GM12878 (cell line): ENCODE measurements at regions not wholly inside any gene's neighbourhood (a gene's known extent, or its start where the extent isn't known, plus 50 kb on each side); places are given as distances from the start of the nearest gene placed in this dataset.

ENCODE experiments used
- ATAC-seq: fragments of 200-7000 bp; cut with Tn5 transposase; 3 replicates; pipeline ENCODE4 v1.9.1; 2020; ENCODE audit warnings: mild to moderate bottlenecking, moderate library complexity
- BruUV-seq: library from RNA; stranded (reverse); fragments of 400-500 nt; replicated peaks from 2 replicates; lab custom pipeline; 2021; lab: Mats Ljungman, UMichigan
- CTCF ChIA-PET: fragments of 300-600 bp; sonication (Branson Sonifier 250); formaldehyde crosslinking; extraction: SDS; loops from one replicate; lab custom pipeline; 2021; ENCODE audit warnings: inconsistent platforms; lab: Yijun Ruan, JAX
- POLR2A ChIA-PET: fragments of 350-600 bp; formaldehyde crosslinking; extraction: SDS; loops from one replicate; lab custom pipeline; 2021; ENCODE audit warnings: inconsistent platforms; lab: Charles Lee
- RAD21 ChIA-PET: fragments of 300-600 bp; sonication (Branson Sonifier 250); formaldehyde crosslinking; loops from one replicate; lab custom pipeline; 2023; ENCODE audit warnings: antibody characterized with exemption; ENCODE audit not compliant: unreplicated experiment; lab: Charles Lee
- SMC1A ChIA-PET: fragments of 300-600 bp; sonication (Branson Sonifier 250); formaldehyde crosslinking; loops from one replicate; lab custom pipeline; 2023; ENCODE audit not compliant: unreplicated experiment, uncharacterized antibody; lab: Charles Lee
- DNase-seq: peaks from one replicate; pipeline ENCODE4 v3.0.0-alpha.2; 2011; ENCODE audit warnings: low read depth, low spot score
- FAIRE-seq: peaks from 3 replicates; lab custom pipeline; 2011; peaks lifted over from hg19 to GRCh38; lab: Jason Lieb, UNC
- H2AFZ ChIP-seq: 2 replicates; pipeline ENCODE4 v1.6.0; 2011; ENCODE audit warnings: low read depth, low read length, control low read depth; ENCODE audit not compliant: control insufficient read depth
- H3K27ac ChIP-seq: 2 replicates; pipeline ENCODE4 v1.5.1; 2011; ENCODE audit warnings: control low read depth; ENCODE audit not compliant: control insufficient read depth, insufficient read depth
- H3K27me3 ChIP-seq, 2 experiments: replicated peaks in 1 of 2; 2 replicates each; pipeline versions ENCODE4 v1.6.0 to v1.6.1; 2011; ENCODE audit warnings: low read length in 1 of 2; ENCODE audit not compliant: control insufficient read depth in 2 of 2, insufficient read depth in 2 of 2
- H3K36me3 ChIP-seq, 2 experiments: 2 replicates each; pipeline ENCODE4 v1.5.1; 2011; ENCODE audit warnings: low read length in 1 of 2; ENCODE audit not compliant: control insufficient read depth in 2 of 2, insufficient read depth in 2 of 2
- H3K4me1 ChIP-seq: 2 replicates; pipeline ENCODE4 v1.6.1; 2011; ENCODE audit warnings: mild to moderate bottlenecking, low read length, moderate library complexity, mixed read lengths; ENCODE audit not compliant: control insufficient read depth, insufficient read depth
- H3K4me2 ChIP-seq: 2 replicates; pipeline ENCODE4 v1.6.0; 2011; ENCODE audit warnings: control low read depth; ENCODE audit not compliant: control insufficient read depth, insufficient read depth
- H3K4me3 ChIP-seq: fragments of 200-600 bp; sonication (generic); 2 replicates; pipeline ENCODE4 v1.5.1; 2016
- H3K79me2 ChIP-seq: 2 replicates; pipeline ENCODE4 v1.6.0; 2011; ENCODE audit warnings: low read length; ENCODE audit not compliant: control insufficient read depth, insufficient read depth
- H3K9ac ChIP-seq: 2 replicates; pipeline ENCODE4 v1.8.0; 2011; ENCODE audit warnings: low read length, control low read depth, mixed read lengths; ENCODE audit not compliant: control insufficient read depth, insufficient read depth
- H3K9me3 ChIP-seq: replicated peaks from 3 replicates; pipeline ENCODE4 v1.5.1; 2011; ENCODE audit warnings: mild to moderate bottlenecking, low read length; ENCODE audit not compliant: control insufficient read depth, insufficient read depth
- H4K20me1 ChIP-seq: 2 replicates; pipeline ENCODE4 v1.6.0; 2011; ENCODE audit not compliant: control insufficient read depth, insufficient read depth
- ATF7 ChIP-seq: fragments of 450-650 bp; IDR thresholded peaks from 2 replicates; pipeline ENCODE4 v1.6.1; 2016; ENCODE audit warnings: low read depth, mild to moderate bottlenecking
- EED ChIP-seq: sonication (generic); IDR thresholded peaks from 2 replicates; pipeline ENCODE4 v1.6.1; 2016; ENCODE audit warnings: antibody characterized with exemption, low read depth
- EZH2 ChIP-seq: IDR thresholded peaks from 2 replicates; pipeline ENCODE4 v1.6.1; 2012; ENCODE audit warnings: low read depth, mild to moderate bottlenecking, control low read depth, inconsistent platforms, low read length, borderline replicate concordance; ENCODE audit not compliant: control insufficient read depth
- IRF5 ChIP-seq: fragments of 450-650 bp; IDR thresholded peaks from 2 replicates; pipeline ENCODE4 v1.6.1; 2017; ENCODE audit warnings: borderline replicate concordance
- MTA3 ChIP-seq: IDR thresholded peaks from 2 replicates; pipeline ENCODE4 v1.6.1; 2012; ENCODE audit warnings: low read length, inconsistent platforms, borderline replicate concordance
- NFYA ChIP-seq: IDR thresholded peaks from 2 replicates; pipeline ENCODE4 v1.6.1; 2011; ENCODE audit warnings: low read depth, mild to moderate bottlenecking, low read length, improper control_type of control experiment, borderline replicate concordance
- NFYB ChIP-seq: IDR thresholded peaks from 2 replicates; pipeline ENCODE4 v1.6.1; 2011; ENCODE audit warnings: low read depth, mild to moderate bottlenecking, low read length, improper control_type of control experiment, moderate library complexity; ENCODE audit not compliant: insufficient read depth
- TCF3 ChIP-seq: IDR thresholded peaks from 2 replicates; pipeline ENCODE4 v1.6.1; 2012; ENCODE audit warnings: low read depth, mild to moderate bottlenecking, low read length, borderline replicate concordance; ENCODE audit not compliant: insufficient read depth
- YY1 ChIP-seq: IDR thresholded peaks from 2 replicates; pipeline ENCODE4 v1.6.1; 2011; ENCODE audit warnings: low read depth, mild to moderate bottlenecking, low read length
- ZBTB11 ChIP-seq: fragments of 450-650 bp; formaldehyde crosslinking; IDR thresholded peaks from 2 replicates; pipeline ENCODE4 v1.5.0; 2022; ENCODE audit warnings: mild to moderate bottlenecking, missing genetic modification characterization
- ZNF24 ChIP-seq: fragments of 450-650 bp; IDR thresholded peaks from 2 replicates; pipeline ENCODE4 v1.6.1; 2017; ENCODE audit warnings: antibody characterized with exemption, mild to moderate bottlenecking
- ZNF384 ChIP-seq: IDR thresholded peaks from 2 replicates; pipeline ENCODE4 v1.6.1; 2012; ENCODE audit warnings: low read depth, mild to moderate bottlenecking, low read length, improper control_type of control experiment, borderline replicate concordance
- ZZZ3 ChIP-seq: IDR thresholded peaks from 2 replicates; pipeline ENCODE4 v1.6.1; 2011; ENCODE audit warnings: low read depth; ENCODE audit not compliant: control insufficient read depth, insufficient read length
- WGBS: methylation state at CpG from one replicate; pipeline ENCODE4 v1.1.6; 2016; ENCODE audit warnings: low lambda C conversion rate; ENCODE audit not compliant: insufficient replicate concordance, insufficient coverage; ENCODE audit errors: missing lambda C conversion rate; 5-methylcytosine and 5-hydroxymethylcytosine counted together
- in situ Hi-C: fragments of 300-500 bp; cut with MboI; formaldehyde crosslinking; loops from 9 replicates; pipeline ENCODE4 v1.14.3; 2018; ENCODE audit warnings: mixed read lengths
- intact Hi-C: fragments of 100-400 bp; cut with micrococcal nuclease; formaldehyde crosslinking; loops from one replicate; pipeline ENCODE4 v1.14.2; 2022; ENCODE audit not compliant: unreplicated experiment
- TF ChIP-seq, protein P1 (sequence below): fragments of 450-650 bp; IDR thresholded peaks from 2 replicates; pipeline ENCODE4 v1.6.1; 2017; ENCODE audit warnings: mild to moderate bottlenecking, moderate library complexity
- TF ChIP-seq, protein P2 (sequence below): IDR thresholded peaks from 2 replicates; pipeline ENCODE4 v1.6.1; 2011; ENCODE audit warnings: borderline replicate concordance, low read depth, mild to moderate bottlenecking, moderate library complexity, mixed read lengths, low read length; ENCODE audit not compliant: insufficient read depth; ENCODE audit errors: extremely low read length

GRCh38 chr13:111401755-111402154 is 81.3 kb downstream of the TEX29 start:
- DNase-seq: no peak
- 28% methylated on average over 11 of the region's 14 CpGs for WGBS
- H3K79me2 ChIP-seq: no peaks in the 10 kb centered on the region
- H3K9ac ChIP-seq: no peak overlapping the region
- ChIA-PET RAD21 (interaction anchor here (1.0 kb wide), 1 partner anchor 334 kb away, joined by 4 read pairs; no protein-coding TSS in a partner anchor), SMC1A (no interaction called here), CTCF (no interaction called here), POLR2A (no interaction called here)
- intact Hi-C loops (loop anchor here (5.0 kb wide), 1 partner anchor 334 kb away; no protein-coding TSS in a partner anchor), in situ Hi-C loops (no loop called here)
- H3K9me3 ChIP-seq: no peaks in the 10 kb centered on the region
- ATAC-seq: no peak
- no peaks in the 10 kb centered on the region for H3K36me3 ChIP-seq
- H3K4me2 ChIP-seq: no peak overlapping the region
- H3K27ac ChIP-seq: no peak overlapping the region
- no peaks in the 10 kb centered on the region for H3K4me1 ChIP-seq
- no peak overlapping the region for H3K4me3 ChIP-seq
- BruUV-seq: no TSS peak
- FAIRE-seq: no peak
- H4K20me1 ChIP-seq: 0 out of 2 replicates have a peak, but pooled peaks cover 2% of the 10 kb centered on the region
- H2AFZ ChIP-seq: no peak overlapping the region
- no peaks in the 10 kb centered on the region; a peak in 1 of 4 replicates for H3K27me3 ChIP-seq
- TF ChIP-seq IRF5 (no peak), MTA3 (no peak), EED (no peak), YY1 (no peak), ZNF384 (no peak), TCF3 (no peak), ZBTB11 (CRISPR knock-in tag) (no peak), ATF7 (no peak), EZH2 (no peak), ZZZ3 (no peak), ZNF24 (no peak), NFYA (no peak), NFYB (no peak)
- TF ChIP-seq, protein P1, sequence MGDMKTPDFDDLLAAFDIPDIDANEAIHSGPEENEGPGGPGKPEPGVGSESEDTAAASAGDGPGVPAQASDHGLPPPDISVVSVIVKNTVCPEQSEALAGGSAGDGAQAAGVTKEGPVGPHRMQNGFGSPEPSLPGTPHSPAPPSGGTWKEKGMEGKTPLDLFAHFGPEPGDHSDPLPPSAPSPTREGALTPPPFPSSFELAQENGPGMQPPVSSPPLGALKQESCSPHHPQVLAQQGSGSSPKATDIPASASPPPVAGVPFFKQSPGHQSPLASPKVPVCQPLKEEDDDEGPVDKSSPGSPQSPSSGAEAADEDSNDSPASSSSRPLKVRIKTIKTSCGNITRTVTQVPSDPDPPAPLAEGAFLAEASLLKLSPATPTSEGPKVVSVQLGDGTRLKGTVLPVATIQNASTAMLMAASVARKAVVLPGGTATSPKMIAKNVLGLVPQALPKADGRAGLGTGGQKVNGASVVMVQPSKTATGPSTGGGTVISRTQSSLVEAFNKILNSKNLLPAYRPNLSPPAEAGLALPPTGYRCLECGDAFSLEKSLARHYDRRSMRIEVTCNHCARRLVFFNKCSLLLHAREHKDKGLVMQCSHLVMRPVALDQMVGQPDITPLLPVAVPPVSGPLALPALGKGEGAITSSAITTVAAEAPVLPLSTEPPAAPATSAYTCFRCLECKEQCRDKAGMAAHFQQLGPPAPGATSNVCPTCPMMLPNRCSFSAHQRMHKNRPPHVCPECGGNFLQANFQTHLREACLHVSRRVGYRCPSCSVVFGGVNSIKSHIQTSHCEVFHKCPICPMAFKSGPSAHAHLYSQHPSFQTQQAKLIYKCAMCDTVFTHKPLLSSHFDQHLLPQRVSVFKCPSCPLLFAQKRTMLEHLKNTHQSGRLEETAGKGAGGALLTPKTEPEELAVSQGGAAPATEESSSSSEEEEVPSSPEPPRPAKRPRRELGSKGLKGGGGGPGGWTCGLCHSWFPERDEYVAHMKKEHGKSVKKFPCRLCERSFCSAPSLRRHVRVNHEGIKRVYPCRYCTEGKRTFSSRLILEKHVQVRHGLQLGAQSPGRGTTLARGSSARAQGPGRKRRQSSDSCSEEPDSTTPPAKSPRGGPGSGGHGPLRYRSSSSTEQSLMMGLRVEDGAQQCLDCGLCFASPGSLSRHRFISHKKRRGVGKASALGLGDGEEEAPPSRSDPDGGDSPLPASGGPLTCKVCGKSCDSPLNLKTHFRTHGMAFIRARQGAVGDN: no peak
- TF ChIP-seq, protein P2, sequence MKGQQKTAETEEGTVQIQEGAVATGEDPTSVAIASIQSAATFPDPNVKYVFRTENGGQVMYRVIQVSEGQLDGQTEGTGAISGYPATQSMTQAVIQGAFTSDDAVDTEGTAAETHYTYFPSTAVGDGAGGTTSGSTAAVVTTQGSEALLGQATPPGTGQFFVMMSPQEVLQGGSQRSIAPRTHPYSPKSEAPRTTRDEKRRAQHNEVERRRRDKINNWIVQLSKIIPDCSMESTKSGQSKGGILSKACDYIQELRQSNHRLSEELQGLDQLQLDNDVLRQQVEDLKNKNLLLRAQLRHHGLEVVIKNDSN: no peak
